GM23248 (cell line): ENCODE measurements at regions not wholly inside any gene's neighbourhood (a gene's known extent, or its start where the extent isn't known, plus 50 kb on each side); places are given as distances from the start of the nearest gene placed in this dataset.

Experiments
- EZH2 ChIP-seq: fragments of 200-600 bp; sonication (generic); IDR thresholded peaks from 2 replicates; pipeline ENCODE4 v1.6.1; 2018; ENCODE audit warnings: antibody characterized with exemption, mild to moderate bottlenecking; ENCODE audit not compliant: insufficient read depth, poor library complexity, severe bottlenecking
- EZH2phosphoT487 ChIP-seq: fragments of 200-600 bp; sonication (generic); IDR thresholded peaks from 2 replicates; pipeline ENCODE4 v1.6.1; 2018; ENCODE audit warnings: antibody characterized with exemption, moderate library complexity, mild to moderate bottlenecking, low read depth; ENCODE audit not compliant: insufficient read depth

DNA sequence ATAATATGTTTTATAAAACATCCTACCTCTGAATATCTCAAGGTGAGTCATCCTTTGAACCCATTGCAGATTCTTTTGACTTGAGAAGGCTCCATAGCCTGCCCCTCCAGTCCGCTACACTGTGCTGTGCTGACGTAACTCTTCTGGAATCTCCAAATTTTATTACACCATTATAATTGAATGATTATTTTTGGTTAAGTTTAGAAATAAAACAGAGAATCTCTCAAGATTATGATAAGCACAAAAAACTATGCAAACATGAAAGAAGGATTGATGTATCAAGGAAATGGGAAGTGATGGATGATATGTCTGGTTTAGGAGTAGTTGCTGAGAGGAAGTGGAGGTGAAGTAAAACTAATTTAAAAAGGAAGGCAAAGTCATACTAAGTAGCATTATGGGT, 1021.3 kb downstream of the HACE1 start:
- no peak for TF ChIP-seq EZH2phosphoT487
- no peak for TF ChIP-seq EZH2
